GM19351 (cell line): ENCODE measurements at regions not wholly inside any gene's neighbourhood (a gene's known extent, or its start where the extent isn't known, plus 50 kb on each side); places are given as distances from the start of the nearest gene placed in this dataset.
"Not testable (repeated sequence)": the region's sequence is repeated elsewhere in the genome, so short reads cannot be mapped to it uniquely, and the experiment has no call there.

Experiments used
- ATAC-seq: cut with Tn5 transposase; IDR thresholded peaks from one replicate; pipeline ENCODE4 v1.9.1; 2021; ENCODE audit warnings: mild to moderate bottlenecking, moderate library complexity; ENCODE audit not compliant: unreplicated experiment

- ATAC-seq = no peak
Observed at GRCh38 chr1:29388170-29388569, 151.8 kb downstream of the PTPRU start.

- no peak for ATAC-seq
Observed at GRCh38 chr1:29387210-29387609, 150.9 kb downstream of the PTPRU start.

GRCh38 chr1:29386453-29386852 lies 150.1 kb downstream of the PTPRU start:
- not testable (repeated sequence) for ATAC-seq

GRCh38 chr1:29385966-29386365 lies 149.6 kb downstream of the PTPRU start:
- ATAC-seq = no peak

- ATAC-seq = no peak
Observed at GRCh38 chr1:29384496-29385015, 148.2 kb downstream of the PTPRU start.

- ATAC-seq = no peak
Observed at GRCh38 chr1:29383746-29384371, 147.5 kb downstream of the PTPRU start.

GRCh38 chr1:29382851-29383745 lies 146.8 kb downstream of the PTPRU start:
- no peak for ATAC-seq

GRCh38 chr1:29381426-29381825 lies 145.1 kb downstream of the PTPRU start:
- no peak for ATAC-seq

- ATAC-seq = no peak
Observed at GRCh38 chr1:29380532-29380931, 144.2 kb downstream of the PTPRU start.

- no peak for ATAC-seq
Observed at GRCh38 chr1:29379443-29380073, 143.2 kb downstream of the PTPRU start.
